Keratinocyte (primary cell): ENCODE measurements at regions not wholly inside any gene's neighbourhood (a gene's known extent, or its start where the extent isn't known, plus 50 kb on each side); places are given as distances from the start of the nearest gene placed in this dataset.

Source experiments
- DNase-seq: peaks from one replicate; pipeline ENCODE4 v3.0.0-alpha.2; 2011; ENCODE audit warnings: low read depth, missing footprints, low spot score
- FAIRE-seq: peaks from 2 replicates; lab custom pipeline; 2011; peaks lifted over from hg19 to GRCh38; lab: Jason Lieb, UNC
- H2AFZ ChIP-seq: 2 replicates; pipeline ENCODE4 v1.6.0; 2012; ENCODE audit warnings: low read length, control low read depth, inconsistent platforms; ENCODE audit not compliant: control insufficient read depth
- H3K27ac ChIP-seq: 2 replicates; pipeline ENCODE4 v1.5.1; 2011; ENCODE audit warnings: low read length; ENCODE audit not compliant: control insufficient read depth, insufficient read depth
- H3K27me3 ChIP-seq: 3 replicates; pipeline ENCODE4 v1.6.0; 2011; ENCODE audit warnings: low read length; ENCODE audit not compliant: control insufficient read depth, insufficient read depth; ENCODE audit errors: extremely low read depth
- H3K36me3 ChIP-seq, 2 experiments: 2 replicates in 1 of 2; 3 replicates in 1 of 2; pipeline ENCODE4 v1.5.1; 2011; ENCODE audit warnings: low read length in 2 of 2, mild to moderate bottlenecking in 1 of 2; ENCODE audit not compliant: control insufficient read depth in 2 of 2, insufficient read depth in 2 of 2; ENCODE audit errors: extremely low read depth in 1 of 2
- H3K4me1 ChIP-seq: 3 replicates; pipeline ENCODE4 v1.5.1; 2011; ENCODE audit warnings: low read length; ENCODE audit not compliant: control insufficient read depth, insufficient read depth; ENCODE audit errors: extremely low read depth
- H3K4me2 ChIP-seq: 3 replicates; pipeline ENCODE4 v1.6.0; 2011; ENCODE audit warnings: low read depth, low read length; ENCODE audit not compliant: control insufficient read depth, insufficient read depth; ENCODE audit errors: extremely low read depth
- H3K4me3 ChIP-seq, 3 experiments: fragments of 200-600 bp in 1 of 3; sonication (generic) in 1 of 3; 2 replicates in 2 of 3; 3 replicates in 1 of 3; pipeline ENCODE4 v1.5.1; 2011 to 2016; ENCODE audit warnings: low read length in 3 of 3, mild to moderate bottlenecking in 3 of 3, control low read depth in 2 of 3, inconsistent platforms in 1 of 3, low read depth in 1 of 3, mixed read lengths in 1 of 3, mixed run types in 1 of 3, moderate library complexity in 1 of 3; ENCODE audit not compliant: control insufficient read depth in 2 of 3, insufficient read depth in 2 of 3; ENCODE audit errors: extremely low read depth in 1 of 3
- H3K79me2 ChIP-seq: 2 replicates; pipeline ENCODE4 v1.6.0; 2012; ENCODE audit warnings: low read length; ENCODE audit not compliant: control insufficient read depth, insufficient read depth
- H3K9ac ChIP-seq: 3 replicates; pipeline ENCODE4 v1.6.0; 2011; ENCODE audit warnings: low read length; ENCODE audit not compliant: control insufficient read depth, insufficient read depth; ENCODE audit errors: extremely low read depth
- H3K9me1 ChIP-seq: 3 replicates; pipeline ENCODE4 v1.6.0; 2011; ENCODE audit warnings: low read length; ENCODE audit not compliant: control insufficient read depth, insufficient read depth; ENCODE audit errors: extremely low read depth
- H3K9me3 ChIP-seq: 2 replicates; pipeline ENCODE4 v1.5.1; 2012; ENCODE audit warnings: low read depth, low read length; ENCODE audit not compliant: control insufficient read depth
- H4K20me1 ChIP-seq: 3 replicates; pipeline ENCODE4 v1.6.0; 2011; ENCODE audit warnings: low read length; ENCODE audit not compliant: control insufficient read depth, insufficient read depth; ENCODE audit errors: extremely low read depth
- EZH2 ChIP-seq: IDR thresholded peaks from one replicate; pipeline ENCODE4 v1.6.1; 2012; ENCODE audit warnings: inconsistent platforms, mild to moderate bottlenecking, low read length, moderate library complexity
- dilution Hi-C: fragments of 300-500 bp; cut with MboI; formaldehyde crosslinking; loops from one replicate; pipeline ENCODE4 v1.7.0; 2020; ENCODE audit warnings: low sequenced_read_pairs; ENCODE audit not compliant: extremely low pct_ligation_motif_present
- TF ChIP-seq, protein P1 (sequence below), 3 experiments: IDR thresholded peaks in 1 of 3; conservative IDR thresholded peaks in 1 of 3; optimal IDR thresholded peaks in 1 of 3; 2 replicates in 2 of 3; 3 replicates in 1 of 3; pipeline versions ENCODE3 to v1.5.1; 2011; ENCODE audit warnings: low read length in 3 of 3, mild to moderate bottlenecking in 3 of 3, moderate library complexity in 2 of 3, control low read depth in 1 of 3, inconsistent platforms in 1 of 3; ENCODE audit not compliant: insufficient read depth in 2 of 3; ENCODE audit errors: extremely low read depth in 1 of 3

DNA sequence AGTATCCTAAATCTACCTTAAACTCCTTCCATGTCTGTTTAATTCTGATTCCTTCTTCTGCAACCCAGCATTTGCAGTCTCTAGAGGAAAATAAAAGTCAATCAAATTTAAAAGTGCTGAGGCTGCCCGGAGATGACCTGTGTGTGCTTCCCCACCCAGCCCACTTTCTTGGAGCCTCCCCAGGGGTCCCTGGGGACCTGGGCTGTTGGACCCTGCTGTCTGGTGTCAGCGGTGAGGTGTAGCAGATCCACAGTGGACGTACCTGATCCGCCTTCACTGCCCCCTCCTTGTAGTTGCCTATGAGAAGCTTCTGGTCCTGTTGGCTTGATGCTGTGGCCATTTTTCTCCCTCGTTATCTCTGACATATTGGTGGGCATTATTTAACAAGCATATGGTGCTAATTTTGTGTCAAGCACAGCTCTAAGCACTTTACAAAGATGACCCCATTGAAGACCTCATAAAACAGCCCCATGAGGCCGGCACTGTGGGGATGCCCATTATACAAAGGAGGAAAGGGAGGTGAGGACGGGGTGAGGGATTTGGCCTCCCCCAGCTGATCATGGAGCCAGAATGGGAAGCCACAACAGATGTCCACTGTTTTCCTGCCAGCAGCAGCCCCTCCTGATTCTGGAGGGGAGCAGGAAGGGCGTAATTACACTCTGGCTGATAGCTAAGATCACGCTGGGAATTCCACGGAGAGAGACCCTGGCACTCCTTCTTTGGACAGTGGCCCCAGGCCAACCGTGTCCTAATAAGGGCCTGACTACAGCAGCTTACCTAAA lies 628.2 kb downstream of the CDH26 start:
- no peak overlapping the region for H3K4me3 ChIP-seq
- no peak overlapping the region for H3K4me2 ChIP-seq
- no peaks in the 10 kb centered on the region for H3K36me3 ChIP-seq
- H3K9me3 ChIP-seq: no peaks in the 10 kb centered on the region
- peaks cover 19% of the 10 kb centered on the region for H3K4me1 ChIP-seq
- dilution Hi-C loops: no loop called here
- H3K27ac ChIP-seq: no peak overlapping the region
- H3K27me3 ChIP-seq: no peaks in the 10 kb centered on the region
- FAIRE-seq: no peak
- no peaks in the 10 kb centered on the region for H4K20me1 ChIP-seq
- H3K9ac ChIP-seq: no peak overlapping the region
- no peak for DNase-seq
- H2AFZ ChIP-seq: no peak overlapping the region
- H3K9me1 ChIP-seq: no peaks in the 10 kb centered on the region
- no peaks in the 10 kb centered on the region for H3K79me2 ChIP-seq
- TF ChIP-seq, protein P1, sequence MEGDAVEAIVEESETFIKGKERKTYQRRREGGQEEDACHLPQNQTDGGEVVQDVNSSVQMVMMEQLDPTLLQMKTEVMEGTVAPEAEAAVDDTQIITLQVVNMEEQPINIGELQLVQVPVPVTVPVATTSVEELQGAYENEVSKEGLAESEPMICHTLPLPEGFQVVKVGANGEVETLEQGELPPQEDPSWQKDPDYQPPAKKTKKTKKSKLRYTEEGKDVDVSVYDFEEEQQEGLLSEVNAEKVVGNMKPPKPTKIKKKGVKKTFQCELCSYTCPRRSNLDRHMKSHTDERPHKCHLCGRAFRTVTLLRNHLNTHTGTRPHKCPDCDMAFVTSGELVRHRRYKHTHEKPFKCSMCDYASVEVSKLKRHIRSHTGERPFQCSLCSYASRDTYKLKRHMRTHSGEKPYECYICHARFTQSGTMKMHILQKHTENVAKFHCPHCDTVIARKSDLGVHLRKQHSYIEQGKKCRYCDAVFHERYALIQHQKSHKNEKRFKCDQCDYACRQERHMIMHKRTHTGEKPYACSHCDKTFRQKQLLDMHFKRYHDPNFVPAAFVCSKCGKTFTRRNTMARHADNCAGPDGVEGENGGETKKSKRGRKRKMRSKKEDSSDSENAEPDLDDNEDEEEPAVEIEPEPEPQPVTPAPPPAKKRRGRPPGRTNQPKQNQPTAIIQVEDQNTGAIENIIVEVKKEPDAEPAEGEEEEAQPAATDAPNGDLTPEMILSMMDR (optimal IDR thresholded peaks at IDR 0.05 in 1 of 3, IDR thresholded peaks at IDR 0.05 in 1 of 3, conservative IDR thresholded peaks at IDR 0.05 in 1 of 3; ENCODE audit: extremely low read depth in 1 of 3, insufficient read depth in 2 of 3, low read length in 3 of 3): no peak
- TF ChIP-seq EZH2: no peak

GRCh38 chr20:60587986-60588385 lies 629.8 kb downstream of the CDH26 start:
- H3K36me3 ChIP-seq: no peaks in the 10 kb centered on the region
- H3K4me1 ChIP-seq: peaks cover 17% of the 10 kb centered on the region
- no peaks in the 10 kb centered on the region for H3K9me1 ChIP-seq
- H2AFZ ChIP-seq: no peak overlapping the region
- H3K9me3 ChIP-seq: no peaks in the 10 kb centered on the region
- H3K9ac ChIP-seq: no peak overlapping the region
- no peaks in the 10 kb centered on the region for H4K20me1 ChIP-seq
- no peak overlapping the region for H3K4me3 ChIP-seq
- H3K27me3 ChIP-seq: no peaks in the 10 kb centered on the region
- no peaks in the 10 kb centered on the region for H3K79me2 ChIP-seq
- H3K27ac ChIP-seq: no peak overlapping the region
- H3K4me2 ChIP-seq: no peak overlapping the region
- TF ChIP-seq, protein P1 (optimal IDR thresholded peaks at IDR 0.05 in 1 of 3, IDR thresholded peaks at IDR 0.05 in 1 of 3, conservative IDR thresholded peaks at IDR 0.05 in 1 of 3; ENCODE audit: extremely low read depth in 1 of 3, insufficient read depth in 2 of 3, low read length in 3 of 3): no peak
- TF ChIP-seq EZH2: no peak
- FAIRE-seq (no peak), DNase-seq (no peak)
- dilution Hi-C loops: no loop called here
